ENCODE measurements at regions not wholly inside any gene's neighbourhood (a gene's known extent, or its start where the extent isn't known, plus 50 kb on each side); places are given as distances from the start of the nearest gene placed in this dataset.

DNA sequence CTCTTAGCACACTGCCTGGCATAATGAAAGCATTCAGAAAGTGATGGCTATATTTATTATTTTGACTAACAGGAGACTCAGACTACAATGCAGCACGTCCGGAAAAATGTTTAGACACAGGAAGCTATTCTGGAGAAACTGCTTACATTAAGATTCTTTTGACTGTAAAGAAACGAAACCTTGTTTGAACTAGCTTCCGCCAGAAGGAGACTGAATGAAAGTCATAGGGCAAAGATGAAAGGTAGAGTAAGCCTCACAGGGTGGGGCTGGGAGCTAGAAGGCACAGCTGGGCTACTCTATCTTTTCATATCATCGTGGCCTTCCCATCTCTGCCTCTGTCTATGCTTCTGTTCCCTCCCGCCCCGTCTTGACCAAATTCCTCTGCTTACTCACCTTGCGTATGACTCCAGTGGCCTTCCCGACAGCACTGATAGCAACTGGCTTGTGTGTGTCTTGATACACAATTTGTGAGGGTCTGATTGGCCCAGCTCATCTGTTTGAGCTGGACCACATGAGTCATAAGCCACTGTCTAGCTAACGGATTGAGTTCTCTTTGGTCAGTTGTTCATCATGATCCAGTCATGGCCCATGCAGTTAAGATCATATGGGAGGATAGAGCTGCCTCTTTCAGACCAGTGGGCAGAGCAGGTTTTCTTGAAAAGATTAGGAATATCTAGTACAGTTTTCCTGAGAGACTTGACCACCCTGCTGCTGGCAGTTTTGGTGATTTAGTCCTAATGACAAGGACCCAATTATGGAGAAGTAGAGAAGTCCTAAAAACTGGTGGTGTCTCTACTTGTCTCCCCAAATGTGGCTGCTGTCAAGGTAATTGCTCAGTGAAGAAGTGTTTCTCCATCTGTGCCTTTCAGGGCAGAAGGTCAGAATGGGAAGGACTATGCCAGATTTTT, 151.5 kb upstream of the SLC38A2 start:
- TF ChIP-seq YY1 (IDR thresholded peaks at IDR 0.05; ENCODE audit: insufficient read depth, insufficient read length) (no peak), SUZ12 (IDR thresholded peaks at IDR 0.05; ENCODE audit: extremely low read depth, insufficient read depth, insufficient read length) (no peak)

Data from NT2/D1 (cell line).